Body of pancreas (tissue), 4 donors: ENCODE measurements at regions not wholly inside any gene's neighbourhood (a gene's known extent, or its start where the extent isn't known, plus 50 kb on each side); places are given as distances from the start of the nearest gene placed in this dataset.
"Not testable (repeated sequence)": the region's sequence is repeated elsewhere in the genome, so short reads cannot be mapped to it uniquely, and the experiment has no call there.

Source experiments
- POLR2A ChIP-seq, 3 donors: fragments of 450-650 bp; IDR thresholded peaks; one replicate each; pipeline ENCODE4 v1.6.1; 2016; ENCODE audit warnings: antibody characterized with exemption in 3 of 3, mild to moderate bottlenecking in 2 of 3
- TF ChIP-seq, protein P1 (sequence below), 7 experiments: fragments of 450-650 bp in 4 of 7; fragments of 200-600 bp in 3 of 7; sonication (generic) in 3 of 7; IDR thresholded peaks; one replicate each; pipeline ENCODE4 v1.5.1; 2016 to 2019; ENCODE audit warnings: antibody characterized with exemption in 7 of 7

DNA sequence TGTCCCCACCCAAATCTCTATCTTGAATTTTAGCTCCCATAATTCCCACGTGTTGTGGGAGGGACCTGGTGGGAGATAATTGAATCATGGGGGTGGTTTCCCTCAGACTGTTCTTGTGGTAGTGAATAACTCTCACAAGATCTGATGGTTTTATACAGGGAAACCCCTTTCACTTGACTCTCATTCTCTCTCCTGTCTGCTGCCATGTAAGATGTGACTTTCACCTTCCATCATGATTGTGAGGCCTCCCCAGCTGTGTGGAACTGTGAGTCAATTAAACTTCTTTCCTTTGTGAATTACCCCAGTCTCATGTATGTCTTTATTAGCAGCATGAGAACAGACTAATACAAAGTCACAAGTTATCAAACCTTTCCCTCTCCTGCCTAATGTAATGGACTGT, 106.3 kb upstream of the CDK6 start:
- TF ChIP-seq, protein P1, sequence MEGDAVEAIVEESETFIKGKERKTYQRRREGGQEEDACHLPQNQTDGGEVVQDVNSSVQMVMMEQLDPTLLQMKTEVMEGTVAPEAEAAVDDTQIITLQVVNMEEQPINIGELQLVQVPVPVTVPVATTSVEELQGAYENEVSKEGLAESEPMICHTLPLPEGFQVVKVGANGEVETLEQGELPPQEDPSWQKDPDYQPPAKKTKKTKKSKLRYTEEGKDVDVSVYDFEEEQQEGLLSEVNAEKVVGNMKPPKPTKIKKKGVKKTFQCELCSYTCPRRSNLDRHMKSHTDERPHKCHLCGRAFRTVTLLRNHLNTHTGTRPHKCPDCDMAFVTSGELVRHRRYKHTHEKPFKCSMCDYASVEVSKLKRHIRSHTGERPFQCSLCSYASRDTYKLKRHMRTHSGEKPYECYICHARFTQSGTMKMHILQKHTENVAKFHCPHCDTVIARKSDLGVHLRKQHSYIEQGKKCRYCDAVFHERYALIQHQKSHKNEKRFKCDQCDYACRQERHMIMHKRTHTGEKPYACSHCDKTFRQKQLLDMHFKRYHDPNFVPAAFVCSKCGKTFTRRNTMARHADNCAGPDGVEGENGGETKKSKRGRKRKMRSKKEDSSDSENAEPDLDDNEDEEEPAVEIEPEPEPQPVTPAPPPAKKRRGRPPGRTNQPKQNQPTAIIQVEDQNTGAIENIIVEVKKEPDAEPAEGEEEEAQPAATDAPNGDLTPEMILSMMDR (IDR thresholded peaks at IDR 0.05) = not testable (repeated sequence)
- not testable (repeated sequence) for TF ChIP-seq POLR2A (IDR thresholded peaks at IDR 0.05)
